GM18861 (cell line): ENCODE measurements at regions not wholly inside any gene's neighbourhood (a gene's known extent, or its start where the extent isn't known, plus 50 kb on each side); places are given as distances from the start of the nearest gene placed in this dataset.

Experiments used
- ATAC-seq: cut with Tn5 transposase; IDR thresholded peaks from one replicate; pipeline ENCODE4 v1.9.1; 2021; ENCODE audit not compliant: unreplicated experiment

- no peak for ATAC-seq
These were observed 176.5 kb downstream of the SNX18 start for GRCh38 chr5:54693936-54694657.

- no peak for ATAC-seq
These were observed 175.1 kb downstream of the SNX18 start for GRCh38 chr5:54692631-54693030.

GRCh38 chr5:54691656-54692055 lies 174.1 kb downstream of the SNX18 start:
- ATAC-seq, result no peak

GRCh38 chr5:54689411-54690251 lies 172.1 kb downstream of the SNX18 start:
- no peak for ATAC-seq

DNA sequence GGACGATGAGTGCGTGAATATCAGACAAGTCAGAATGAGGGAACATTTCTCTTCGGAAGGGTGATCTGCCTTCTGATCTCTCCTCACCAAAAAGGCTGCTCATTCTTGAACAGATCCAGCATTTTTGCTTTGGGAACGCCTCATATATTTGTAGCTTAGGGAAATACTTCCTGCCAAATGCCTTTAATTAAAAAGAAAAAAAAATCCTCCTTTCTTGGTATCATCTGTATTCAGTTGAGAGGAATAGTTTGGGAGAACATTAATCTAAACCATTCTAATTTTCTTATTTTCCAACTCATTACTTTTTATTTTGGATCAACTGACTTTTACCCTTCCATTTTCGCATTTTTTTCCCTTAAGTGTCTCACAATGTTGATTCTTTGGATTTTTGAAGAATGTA lies 163.4 kb downstream of the SNX18 start:
- no peak for ATAC-seq

DNA sequence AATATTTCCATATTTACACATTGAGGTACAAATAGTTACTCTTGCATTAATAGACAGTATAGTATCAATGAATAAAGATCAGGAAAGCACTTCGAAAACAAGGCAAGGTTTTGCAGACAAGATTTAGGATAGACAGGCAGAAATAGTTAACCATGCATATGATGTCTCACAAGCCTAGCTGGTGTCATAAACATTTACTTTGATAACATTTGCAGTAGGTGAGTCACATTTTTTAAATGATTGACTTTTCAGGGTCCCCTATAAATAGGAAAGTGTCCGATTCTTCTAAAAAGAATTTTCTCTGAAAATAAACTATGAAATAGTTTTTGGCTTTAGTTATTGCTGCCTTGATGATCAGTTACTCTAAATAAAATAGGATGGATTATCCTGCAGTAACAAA lies 162.1 kb downstream of the SNX18 start:
- ATAC-seq, result no peak

- ATAC-seq, result no peak
These were observed 161.2 kb downstream of the SNX18 start for GRCh38 chr5:54678737-54679136.

GRCh38 chr5:54676481-54677340 lies 159.2 kb downstream of the SNX18 start:
- no peak for ATAC-seq

DNA sequence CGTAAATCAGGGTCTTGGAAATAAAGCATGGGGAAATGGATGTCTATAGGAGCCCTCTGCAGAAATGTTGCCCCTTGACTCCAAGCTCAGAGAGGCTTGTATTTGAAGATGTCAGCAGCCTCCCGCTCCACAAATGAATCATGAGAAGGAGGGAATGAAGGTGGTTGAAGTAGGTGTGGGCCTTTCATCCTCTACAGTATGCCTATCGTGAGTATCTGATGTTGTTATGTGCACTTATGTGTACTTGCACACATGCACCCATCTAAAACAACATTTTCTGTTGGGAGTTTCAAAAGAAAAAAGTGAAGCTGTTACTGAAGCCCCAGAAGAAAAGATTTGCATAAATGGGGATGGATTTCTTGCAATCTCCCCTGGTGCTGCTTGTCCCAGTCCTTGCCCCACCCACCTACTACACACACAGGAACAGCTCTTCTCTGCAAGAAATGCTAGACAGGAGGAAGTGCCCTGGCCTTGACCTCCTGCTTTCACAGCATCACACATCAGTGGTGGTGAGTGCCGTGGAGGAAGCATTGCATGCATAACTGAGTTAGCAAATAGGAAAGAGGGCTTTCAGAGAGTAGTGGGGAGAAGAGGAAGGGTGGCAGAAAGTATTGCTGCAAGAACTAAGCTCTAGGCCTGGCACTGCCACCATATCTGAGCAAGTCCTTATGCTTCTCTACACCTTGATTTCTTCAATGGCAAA lies 156.1 kb downstream of the SNX18 start:
- ATAC-seq, result no peak

- ATAC-seq, result no peak
These were observed 155.3 kb downstream of the SNX18 start for GRCh38 chr5:54672871-54673270.

DNA sequence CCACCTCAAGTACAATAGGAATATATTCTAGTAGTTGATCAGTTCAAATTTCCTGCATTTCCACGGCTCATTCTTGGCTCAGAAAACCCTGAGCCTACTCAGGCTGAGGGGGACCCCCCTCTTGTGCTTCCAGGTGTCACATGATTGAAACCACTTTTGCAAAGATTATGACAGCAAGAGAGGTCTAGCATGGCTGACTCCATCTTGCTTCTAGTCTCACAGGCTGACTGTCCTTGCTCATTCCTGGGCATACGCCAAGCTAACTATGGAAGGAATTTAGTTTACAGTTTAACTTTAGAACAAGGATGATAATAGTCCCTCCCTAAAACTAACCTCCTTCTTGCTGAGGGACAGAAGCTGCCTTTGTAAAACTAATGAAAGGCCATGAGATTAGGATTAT lies 154.1 kb downstream of the SNX18 start:
- no peak for ATAC-seq

DNA sequence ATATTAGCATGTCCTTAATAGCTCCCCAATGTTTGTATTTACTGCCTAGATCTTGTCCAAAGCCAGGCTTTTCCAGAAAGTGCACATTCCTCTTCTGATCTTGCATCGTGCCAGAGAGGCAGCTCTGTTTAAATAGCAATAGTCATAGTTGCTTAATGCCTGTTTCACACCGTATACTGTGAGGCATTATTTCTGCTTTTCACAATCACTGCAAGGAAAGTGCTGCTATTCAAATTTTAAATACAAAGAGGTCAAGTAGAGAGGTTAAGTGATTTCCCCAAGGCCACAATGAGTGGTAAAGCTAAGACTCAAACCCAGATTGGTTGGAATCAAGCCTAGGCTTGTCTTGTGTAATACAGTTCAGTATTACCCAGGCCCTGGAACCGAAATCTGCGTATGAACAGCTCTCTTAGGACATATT lies 153.6 kb downstream of the SNX18 start:
- ATAC-seq, result no peak

DNA sequence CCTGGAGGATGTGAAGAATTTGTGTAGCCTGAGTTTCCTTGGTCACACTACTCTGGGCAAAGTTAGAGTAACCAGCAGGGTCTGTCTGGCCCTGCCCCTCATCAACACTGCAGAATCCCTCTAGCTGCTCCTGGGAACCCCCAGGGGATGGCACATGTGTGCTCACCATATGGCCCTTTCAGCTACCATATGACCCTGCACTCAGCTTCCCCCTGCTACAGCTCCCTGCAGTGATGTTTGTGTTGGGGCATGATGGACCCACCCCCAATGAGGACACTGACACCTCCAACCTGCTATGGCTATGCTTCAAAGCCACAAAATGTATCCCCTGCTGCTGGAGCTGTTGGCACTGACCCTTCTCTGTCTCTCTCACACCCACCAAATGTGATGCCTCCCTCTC lies 152.7 kb downstream of the SNX18 start:
- ATAC-seq, result no peak

GRCh38 chr5:54669845-54670244 lies 152.3 kb downstream of the SNX18 start:
- no peak for ATAC-seq

GRCh38 chr5:54669285-54669684 lies 151.7 kb downstream of the SNX18 start:
- no peak for ATAC-seq

GRCh38 chr5:54668096-54668495 lies 150.5 kb downstream of the SNX18 start:
- no peak for ATAC-seq

- no peak for ATAC-seq
These were observed 149.6 kb downstream of the SNX18 start for GRCh38 chr5:54667136-54667535.

GRCh38 chr5:54663866-54664265 lies 146.3 kb downstream of the SNX18 start:
- no peak for ATAC-seq

DNA sequence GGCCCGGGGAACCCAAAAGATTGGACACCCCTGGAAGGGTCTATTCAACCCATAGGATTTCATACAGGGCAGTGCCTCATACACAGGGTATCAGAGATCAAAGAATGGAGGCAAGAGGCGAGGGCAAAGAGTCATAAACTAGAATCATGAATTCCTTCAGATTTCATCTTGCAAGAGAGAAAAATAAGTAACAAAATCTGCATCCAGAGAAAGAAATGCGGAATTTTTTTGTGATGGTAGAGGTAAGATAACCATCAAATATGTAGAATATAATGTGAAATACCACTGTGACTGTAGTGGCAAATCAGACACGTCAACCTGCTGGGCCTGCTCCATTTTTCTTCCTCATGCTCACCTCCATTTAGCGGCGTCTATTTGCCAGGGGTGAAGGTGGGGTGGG lies 143.6 kb downstream of the SNX18 start:
- no peak for ATAC-seq

- no peak for ATAC-seq
These were observed 142.2 kb downstream of the SNX18 start for GRCh38 chr5:54659700-54660131.

DNA sequence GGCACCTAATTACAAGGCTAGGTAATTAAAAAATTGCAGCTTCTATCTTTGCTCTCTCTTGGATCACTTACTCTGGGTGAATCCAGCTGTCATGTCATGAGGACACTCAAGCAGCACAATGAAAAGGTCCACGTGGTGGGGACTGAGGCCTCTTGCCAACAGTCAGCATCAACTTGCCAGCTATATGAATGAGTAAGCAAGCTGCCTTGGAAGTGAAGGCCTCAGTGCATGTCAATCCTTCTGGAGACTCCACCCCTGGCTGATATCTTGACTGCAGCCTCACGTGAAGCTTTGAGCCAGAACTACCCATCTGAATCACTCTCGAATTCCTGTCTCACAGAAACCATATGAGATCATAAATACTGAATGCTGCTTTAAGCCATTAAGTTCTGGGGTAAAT lies 140.5 kb downstream of the SNX18 start:
- ATAC-seq, result no peak
